AG08395 (cell line): ENCODE measurements at regions not wholly inside any gene's neighbourhood (a gene's known extent, or its start where the extent isn't known, plus 50 kb on each side); places are given as distances from the start of the nearest gene placed in this dataset.
"Not testable (repeated sequence)": the region's sequence is repeated elsewhere in the genome, so short reads cannot be mapped to it uniquely, and the experiment has no call there.

Experiments used
- DNase-seq: peaks from one replicate; pipeline ENCODE4 v3.0.0; 2012; ENCODE audit warnings: mixed read lengths, low spot score

GRCh38 chr3:8311321-8311720, 190.3 kb upstream of the LMCD1 start:
- DNase-seq, result no peak

DNA sequence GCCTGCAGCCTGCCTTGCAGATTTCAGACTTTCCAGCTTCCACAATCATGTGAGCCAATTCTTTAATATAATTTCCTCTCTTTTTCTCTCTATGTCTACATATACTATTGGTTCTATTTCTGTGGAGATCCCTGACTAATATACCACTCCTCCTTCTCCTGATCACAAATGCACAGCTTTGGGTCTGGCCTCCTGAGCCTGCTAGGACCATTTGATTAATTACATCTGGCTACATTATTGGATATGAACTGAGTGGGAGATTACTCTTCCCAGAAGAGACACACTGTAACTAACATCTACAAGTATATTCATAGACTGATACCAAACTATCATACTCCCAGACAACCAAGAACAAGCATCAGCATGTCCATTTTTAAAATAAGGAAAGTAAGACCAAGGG, 188.9 kb upstream of the LMCD1 start:
- no peak for DNase-seq

DNA sequence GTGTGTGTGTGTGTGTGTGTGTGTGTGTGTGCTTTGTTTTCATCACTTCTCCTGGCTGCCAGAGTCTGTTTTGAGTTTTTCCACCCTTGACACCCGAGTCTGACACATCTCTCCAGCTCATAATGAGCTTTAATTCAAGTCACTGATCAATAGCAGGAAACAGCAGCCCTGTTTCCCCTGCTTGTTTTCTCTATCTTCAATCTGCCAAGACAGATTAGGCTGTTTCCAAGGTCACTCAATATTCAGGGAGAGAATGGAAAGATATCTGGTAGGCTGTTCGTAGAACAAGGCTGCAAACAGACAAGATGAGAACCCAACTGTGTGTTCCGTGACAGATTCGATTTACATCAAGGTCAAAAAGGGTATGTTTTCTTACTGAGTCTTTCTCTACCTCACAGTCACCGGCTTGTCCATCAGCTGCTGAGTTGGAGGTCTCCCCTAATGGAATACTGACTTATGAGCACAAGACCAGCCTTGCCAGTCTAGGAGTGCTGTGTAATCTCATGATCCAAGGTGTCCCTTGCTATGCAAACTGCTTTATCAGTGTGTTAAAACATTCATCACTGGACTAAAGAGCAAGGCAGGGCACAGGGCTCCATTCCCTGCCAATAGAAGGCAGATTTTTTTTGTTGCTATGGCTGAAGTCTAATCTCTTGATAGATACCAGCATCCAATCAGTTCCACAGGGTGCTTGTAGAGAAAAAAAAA, 187.9 kb upstream of the LMCD1 start:
- DNase-seq, result no peak

DNA sequence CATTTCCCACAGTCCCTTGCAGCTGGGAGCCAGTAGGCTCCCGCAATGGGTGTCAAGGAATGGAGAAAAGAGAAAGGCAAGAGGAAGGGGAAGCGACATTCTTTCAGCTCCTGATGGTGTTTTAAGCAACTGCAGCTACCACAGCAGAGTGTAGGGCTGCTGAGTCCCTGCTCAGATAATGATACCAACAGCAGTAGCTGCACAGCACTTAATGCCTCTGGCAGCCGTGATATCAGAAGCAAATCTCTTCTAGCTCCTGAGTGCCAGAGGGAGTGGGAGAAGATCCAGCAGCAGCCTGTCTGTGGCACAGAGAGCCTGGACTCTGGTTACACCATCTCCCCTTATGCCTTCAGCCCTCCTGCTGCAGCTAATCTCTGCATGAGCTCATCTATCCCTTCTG, 186.1 kb upstream of the LMCD1 start:
- DNase-seq, result not testable (repeated sequence)

DNA sequence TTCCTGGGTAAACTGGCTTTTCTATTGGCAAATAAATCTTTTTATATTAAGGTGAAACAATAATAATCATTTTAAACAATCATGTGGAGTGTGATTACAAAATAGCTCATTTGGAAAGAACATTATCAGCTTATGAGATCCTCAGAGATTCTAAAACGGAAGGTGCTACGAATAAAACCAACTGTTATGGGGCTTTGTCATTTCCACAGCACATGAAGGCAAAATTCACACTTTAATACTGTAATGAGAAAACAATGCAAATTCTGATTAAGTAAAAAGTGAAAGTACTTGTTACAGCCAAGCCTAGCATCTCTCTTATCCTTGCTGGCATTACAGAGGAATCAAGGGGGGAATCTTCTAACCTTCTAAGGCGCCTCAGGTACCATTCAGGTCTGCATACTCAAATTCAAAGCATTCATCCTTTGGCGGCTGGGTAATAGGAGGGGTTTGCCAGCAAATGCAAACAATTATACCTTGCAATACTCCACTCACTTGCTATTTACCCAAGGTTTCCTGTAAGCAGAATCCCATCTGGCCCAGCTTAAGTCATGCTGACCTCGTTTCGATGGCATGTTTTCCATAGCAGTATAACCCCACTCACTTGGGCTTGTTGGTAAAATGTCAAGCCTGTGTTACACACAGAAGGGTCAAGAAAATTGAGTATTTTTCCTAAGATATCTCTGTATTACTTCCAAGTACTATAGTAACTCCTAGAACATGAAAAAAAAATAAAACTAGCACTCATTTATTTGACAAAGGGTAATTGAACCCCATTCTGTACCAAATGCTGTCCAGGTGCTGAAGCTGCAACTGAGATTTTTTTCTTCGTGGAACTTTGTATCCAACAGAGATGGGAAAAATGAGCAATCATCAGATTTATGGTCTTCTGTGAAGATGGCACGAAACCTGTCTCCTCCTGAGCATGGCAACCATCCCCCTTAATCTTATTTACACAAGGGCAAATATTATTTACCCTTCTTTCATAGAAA, 183.7 kb upstream of the LMCD1 start:
- DNase-seq, result peak; percentile 31

DNA sequence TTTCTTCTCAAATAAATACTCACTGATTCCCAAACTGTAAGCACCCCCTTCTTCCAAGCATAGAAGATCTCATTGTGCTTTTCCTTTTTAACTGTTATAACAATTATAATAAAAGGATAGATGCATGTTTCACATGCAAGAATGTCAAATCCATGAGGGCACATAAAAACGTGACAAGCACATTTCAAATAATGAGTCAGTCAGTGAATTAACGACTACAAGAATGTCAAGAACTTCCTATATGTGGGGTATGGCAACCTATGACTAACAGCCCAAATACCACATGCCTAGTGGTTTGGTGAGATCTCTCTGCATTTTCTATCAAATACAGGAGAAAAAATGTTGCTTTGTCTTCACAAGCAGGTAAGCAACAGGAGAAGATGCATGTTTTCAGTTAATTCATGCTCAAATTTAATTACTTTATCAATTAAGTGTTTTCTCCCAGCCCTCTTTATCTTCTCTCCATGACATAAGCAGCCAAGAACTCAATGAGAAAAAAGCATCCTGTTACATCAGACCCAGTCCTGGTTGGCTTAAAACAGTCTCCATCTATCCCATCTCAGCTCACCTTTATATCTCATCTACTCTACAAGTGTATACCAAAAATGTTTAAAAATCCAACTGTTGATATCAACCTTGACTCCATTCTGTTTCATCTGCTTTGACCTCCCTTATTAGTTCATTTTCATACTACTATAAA, 181.5 kb upstream of the LMCD1 start:
- peak; percentile 84 for DNase-seq

GRCh38 chr3:8320711-8321458, 180.7 kb upstream of the LMCD1 start:
- no peak for DNase-seq

DNA sequence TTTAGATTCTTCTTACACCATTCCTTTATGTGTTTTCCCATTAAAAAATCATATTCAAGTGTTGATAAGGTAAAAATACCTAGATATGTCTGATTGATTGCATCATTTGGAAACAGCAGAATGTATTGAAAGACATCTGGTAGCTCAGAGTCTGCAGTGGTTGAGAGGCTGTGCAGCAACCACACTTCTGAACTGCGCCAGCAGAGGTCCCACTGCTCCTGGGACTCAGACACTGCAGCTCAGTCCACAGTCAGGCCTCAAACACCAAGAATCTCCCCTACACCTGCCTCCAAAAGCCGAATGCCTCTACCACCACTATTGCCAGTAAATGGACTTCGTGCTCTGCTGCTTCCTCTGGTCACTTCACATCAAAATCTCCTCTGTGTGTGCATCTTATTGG, 176.9 kb upstream of the LMCD1 start:
- DNase-seq, result peak; percentile 58

- DNase-seq, result no peak
Observed at GRCh38 chr3:8325306-8325705, 176.3 kb upstream of the LMCD1 start.

DNA sequence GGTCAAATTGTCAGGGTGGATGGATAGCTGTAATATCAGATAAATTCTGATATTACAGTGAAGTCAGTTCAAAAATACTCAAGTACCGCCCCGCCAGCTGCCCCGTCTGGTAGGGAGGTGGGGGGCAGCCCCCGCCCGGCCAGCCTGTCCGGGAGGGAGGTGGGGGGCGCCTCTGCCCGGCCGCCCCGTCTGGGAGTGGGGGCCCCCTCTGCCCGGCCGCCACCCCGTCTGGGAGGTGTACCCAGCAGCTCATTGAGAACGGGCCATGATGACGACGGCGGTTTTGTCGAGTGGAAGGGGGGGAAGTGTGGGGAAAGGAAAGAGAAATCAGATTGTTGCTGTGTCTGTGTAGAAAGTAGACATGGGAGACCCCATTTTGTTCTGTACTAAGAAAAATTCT, 175.8 kb upstream of the LMCD1 start:
- DNase-seq, result not testable (repeated sequence)

DNA sequence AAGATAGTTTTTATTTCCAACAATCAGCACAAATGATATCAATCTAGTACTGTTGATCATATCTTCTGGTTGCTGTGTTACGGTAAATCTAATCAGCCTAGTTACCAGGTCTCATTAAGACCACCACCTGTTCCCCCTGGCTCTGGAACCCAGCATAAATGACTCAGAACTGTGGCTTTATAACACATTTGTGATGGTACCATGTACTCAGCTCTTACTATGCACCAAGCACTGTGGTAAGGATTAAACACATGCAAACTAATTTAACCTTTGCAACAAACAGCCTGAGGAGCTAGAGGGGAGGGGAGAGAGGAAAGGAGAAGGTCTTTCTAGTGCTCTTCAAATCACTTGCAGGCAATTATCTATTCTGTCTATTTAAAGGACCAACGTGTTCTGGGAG, 173.9 kb upstream of the LMCD1 start:
- no peak for DNase-seq

DNA sequence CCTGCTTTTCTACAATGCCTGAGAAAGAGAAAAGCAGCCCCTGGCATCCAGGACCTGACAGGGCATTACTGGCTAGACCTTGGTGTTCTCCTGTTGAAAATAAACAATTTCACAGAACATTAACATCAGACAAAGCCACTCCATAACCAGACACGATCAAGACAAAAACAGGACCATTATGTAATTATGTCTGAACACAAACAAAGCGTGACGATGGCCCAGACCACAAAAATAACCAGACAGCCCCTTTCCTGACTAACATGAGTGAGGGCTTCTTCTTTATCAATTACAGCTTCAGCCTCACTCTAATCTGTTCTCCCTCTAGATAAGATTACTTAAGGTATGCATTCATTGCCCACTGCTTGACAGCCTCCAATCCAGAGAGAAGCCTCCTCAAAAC, 172.7 kb upstream of the LMCD1 start:
- DNase-seq, result no peak

DNA sequence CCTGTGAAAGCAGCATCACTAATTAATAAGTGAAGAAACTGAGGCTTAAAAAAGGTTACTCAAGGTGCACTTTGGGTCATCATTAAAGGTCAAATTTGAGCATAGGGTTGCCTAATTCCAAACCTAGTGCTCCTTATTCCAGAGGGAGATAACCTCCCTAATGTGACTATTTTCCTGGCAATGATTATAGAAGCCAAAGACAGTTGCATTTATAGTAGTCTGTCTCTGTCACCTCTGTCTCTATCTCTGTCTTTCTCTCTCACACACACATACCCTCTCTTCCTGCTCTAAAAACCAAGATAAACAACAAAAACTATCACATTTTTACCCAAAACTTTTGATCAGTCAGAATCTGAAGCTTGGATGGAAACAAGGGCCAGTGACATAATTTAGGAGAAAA, 172.0 kb upstream of the LMCD1 start:
- no peak for DNase-seq

GRCh38 chr3:8336456-8336855, 165.2 kb upstream of the LMCD1 start:
- DNase-seq, result no peak

GRCh38 chr3:8338424-8338823, 163.2 kb upstream of the LMCD1 start:
- no peak for DNase-seq

DNA sequence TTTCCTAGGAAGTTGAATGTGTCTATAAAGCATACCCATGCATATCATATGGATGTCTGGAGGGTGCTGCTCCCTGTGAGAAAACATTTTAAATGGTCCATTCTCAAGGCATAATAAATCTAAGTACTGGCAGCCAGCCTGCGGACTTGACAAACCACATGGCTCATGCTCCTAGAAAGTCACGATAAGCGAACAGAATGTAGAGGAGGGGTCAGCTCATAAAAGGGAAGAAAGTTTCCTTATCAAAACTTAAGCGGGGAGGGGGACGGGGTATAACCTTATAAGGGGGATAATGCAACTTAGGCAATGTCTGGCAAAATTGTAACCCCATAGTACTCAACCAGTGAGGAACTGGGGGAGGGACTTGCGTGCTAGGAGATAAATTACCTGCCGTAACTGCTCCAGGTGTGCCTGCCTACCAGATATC, 159.8 kb upstream of the LMCD1 start:
- DNase-seq, result no peak

DNA sequence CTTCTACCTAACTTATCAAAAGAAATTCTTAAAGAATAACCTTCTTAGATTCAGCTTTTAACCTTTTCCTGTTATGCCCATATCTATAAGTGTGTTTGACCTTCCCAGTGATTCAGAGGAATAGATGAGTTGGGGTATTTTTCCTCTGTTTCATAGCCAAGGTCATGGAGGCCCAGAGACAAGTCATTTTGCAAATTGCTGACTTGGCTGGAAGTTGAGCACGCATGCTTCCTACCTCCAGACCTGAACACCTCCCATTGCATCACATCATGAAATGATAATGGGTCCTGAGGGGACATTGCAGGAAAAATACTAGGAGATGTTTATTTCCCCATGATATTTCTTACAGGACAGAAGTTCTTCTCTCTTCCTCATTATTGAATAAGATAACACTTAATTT, 158.6 kb upstream of the LMCD1 start:
- DNase-seq, result no peak

GRCh38 chr3:8345398-8345797, 156.2 kb upstream of the LMCD1 start:
- no peak for DNase-seq

GRCh38 chr3:8348076-8348475, 153.5 kb upstream of the LMCD1 start:
- no peak for DNase-seq

GRCh38 chr3:8352475-8352874, 149.1 kb upstream of the LMCD1 start:
- no peak for DNase-seq

DNA sequence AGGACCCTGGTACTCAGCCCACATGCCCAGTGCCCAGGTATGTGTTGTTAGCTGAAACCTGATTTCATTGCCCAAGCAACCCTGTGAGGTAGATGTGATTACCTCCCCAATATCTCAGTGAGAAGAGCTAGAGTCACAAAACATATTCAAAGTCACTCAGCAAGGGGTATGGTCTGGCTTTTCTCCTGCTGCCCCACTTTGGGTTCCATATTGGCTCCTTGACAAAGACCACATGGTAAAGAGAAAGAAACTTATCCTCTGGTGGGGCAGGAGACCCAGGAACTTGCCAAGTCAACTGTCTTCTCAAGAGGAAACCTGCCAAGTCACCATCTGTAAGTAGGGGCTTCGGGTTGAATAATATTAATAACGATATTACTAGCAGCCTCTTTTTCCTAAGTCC, 148.3 kb upstream of the LMCD1 start:
- DNase-seq, result no peak

DNA sequence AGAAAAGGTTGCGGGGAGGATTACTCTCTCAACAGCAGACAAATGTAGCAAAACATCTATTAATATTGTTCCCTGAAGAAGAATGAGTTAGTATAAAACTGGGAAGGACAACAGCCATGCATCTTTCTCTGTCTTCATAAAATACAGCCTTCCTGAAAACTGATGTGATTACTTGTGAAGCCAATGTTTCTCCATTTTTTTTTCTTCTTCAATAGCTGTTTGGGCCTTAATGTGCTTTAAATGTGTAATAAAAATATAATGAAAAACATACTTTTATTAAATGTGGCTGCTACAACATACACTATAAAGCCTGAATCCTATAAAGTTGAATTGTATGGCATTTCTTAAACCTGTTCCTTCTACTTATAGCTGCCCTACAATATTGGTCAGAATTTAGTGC, 146.3 kb upstream of the LMCD1 start:
- DNase-seq, result no peak
